GM20000 (cell line): ENCODE measurements at regions not wholly inside any gene's neighbourhood (a gene's known extent, or its start where the extent isn't known, plus 50 kb on each side); places are given as distances from the start of the nearest gene placed in this dataset.

Source experiments
- DNase-seq: peaks from one replicate; pipeline ENCODE4 v3.0.0; 2012; ENCODE audit warnings: low spot score
- CTCF ChIP-seq: IDR thresholded peaks from 2 replicates; pipeline ENCODE4 v1.5.1; 2012; ENCODE audit warnings: mild to moderate bottlenecking, control low read depth; ENCODE audit errors: extremely low read depth, missing control alignments

- no peak for DNase-seq
- TF ChIP-seq CTCF: no peak
These were observed 680.9 kb downstream of the IRS1 start for GRCh38 chr2:226118471-226119429.

DNA sequence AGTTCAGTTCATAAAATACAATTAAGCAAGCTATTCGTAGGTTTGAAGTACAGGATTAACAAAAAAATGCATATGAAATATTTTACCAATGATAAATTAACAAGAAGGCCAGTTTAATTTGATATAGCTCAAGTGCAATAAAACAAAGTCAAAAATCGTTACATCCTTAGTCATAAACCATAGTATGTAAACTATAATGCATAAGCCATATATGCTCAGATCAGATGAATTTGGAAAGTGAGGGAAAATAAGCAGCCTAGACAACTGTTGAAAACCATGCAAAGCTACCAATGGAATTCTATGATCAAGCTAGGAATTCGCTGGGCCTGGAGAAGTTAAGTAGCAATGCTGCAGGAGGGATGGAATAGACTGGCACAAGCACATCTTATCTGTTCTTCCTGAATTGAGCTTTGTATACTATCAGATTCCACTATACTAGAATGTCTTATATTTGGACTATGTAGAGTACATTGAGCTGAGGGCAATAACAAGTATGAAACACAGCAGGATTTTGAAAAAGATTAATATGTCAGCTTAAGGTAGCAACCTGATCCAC lies 682.0 kb downstream of the IRS1 start:
- TF ChIP-seq CTCF: no peak
- DNase-seq: no peak

DNA sequence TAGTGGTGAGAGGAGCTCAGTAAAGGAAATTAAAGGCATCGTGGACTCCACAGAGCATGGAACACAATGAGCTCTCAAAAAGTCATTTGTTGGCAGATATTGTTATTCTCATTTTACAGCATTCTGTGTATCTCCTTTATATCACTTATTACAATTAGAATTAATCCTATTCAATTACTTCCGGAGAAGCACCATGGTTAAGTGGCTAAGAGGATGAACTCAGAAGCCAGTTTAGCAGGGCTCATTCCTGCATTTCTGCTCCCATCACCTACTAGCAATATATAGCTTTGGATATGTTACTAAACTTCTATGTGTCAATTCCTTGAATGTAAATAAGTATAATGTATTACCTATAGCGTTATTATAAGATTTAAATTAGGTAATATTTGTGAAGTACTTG lies 683.3 kb downstream of the IRS1 start:
- TF ChIP-seq CTCF: no peak
- DNase-seq: no peak

DNA sequence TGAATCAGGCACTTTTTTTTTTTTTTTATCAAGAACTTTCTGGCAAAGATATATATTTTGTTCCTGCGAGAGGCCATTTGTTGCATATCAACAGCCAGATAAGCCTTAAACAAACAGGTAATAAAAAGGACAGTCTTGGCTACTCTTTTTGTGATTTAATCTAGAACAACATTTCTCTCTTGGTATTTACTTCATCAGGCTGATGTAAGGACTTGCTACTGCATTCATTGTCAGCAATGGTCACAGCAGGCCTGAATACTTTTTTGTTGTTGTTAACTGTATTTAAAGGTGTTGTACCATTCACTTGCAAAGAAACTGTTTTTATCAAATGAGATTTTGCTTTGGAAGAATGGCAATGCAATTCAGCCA lies 683.8 kb downstream of the IRS1 start:
- no peak for DNase-seq
- no peak for TF ChIP-seq CTCF

- DNase-seq: no peak
- TF ChIP-seq CTCF: no peak
These were observed 684.4 kb downstream of the IRS1 start for GRCh38 chr2:226115102-226115831.

GRCh38 chr2:226114436-226114835 lies 685.2 kb downstream of the IRS1 start:
- no peak for TF ChIP-seq CTCF
- no peak for DNase-seq
